Ovary (tissue), 3 donors: ENCODE measurements at regions not wholly inside any gene's neighbourhood (a gene's known extent, or its start where the extent isn't known, plus 50 kb on each side); places are given as distances from the start of the nearest gene placed in this dataset.

ENCODE experiments used
- CTCF ChIP-seq, 3 donors: fragments of 450-650 bp in 2 of 3; fragments of 200-600 bp in 1 of 3; IDR thresholded peaks; one replicate each; pipeline versions ENCODE4 v1.5.1 to v1.8.0; 2016 to 2022; ENCODE audit warnings: antibody characterized with exemption in 3 of 3, mild to moderate bottlenecking in 1 of 3
- POLR2A ChIP-seq: fragments of 450-650 bp; IDR thresholded peaks from one replicate; pipeline ENCODE4 v1.6.1; 2017; ENCODE audit warnings: antibody characterized with exemption, mild to moderate bottlenecking, moderate library complexity
- donor health status: DM: no; HTN: no; CAD: no.

GRCh38 chr11:119782739-119783072 is 53.7 kb upstream of the NECTIN1 start:
- TF ChIP-seq POLR2A (no peak), CTCF (IDR thresholded peaks at IDR 0.05) (no peak)
